ENCODE measurements at regions not wholly inside any gene's neighbourhood (a gene's known extent, or its start where the extent isn't known, plus 50 kb on each side); places are given as distances from the start of the nearest gene placed in this dataset.

DNA sequence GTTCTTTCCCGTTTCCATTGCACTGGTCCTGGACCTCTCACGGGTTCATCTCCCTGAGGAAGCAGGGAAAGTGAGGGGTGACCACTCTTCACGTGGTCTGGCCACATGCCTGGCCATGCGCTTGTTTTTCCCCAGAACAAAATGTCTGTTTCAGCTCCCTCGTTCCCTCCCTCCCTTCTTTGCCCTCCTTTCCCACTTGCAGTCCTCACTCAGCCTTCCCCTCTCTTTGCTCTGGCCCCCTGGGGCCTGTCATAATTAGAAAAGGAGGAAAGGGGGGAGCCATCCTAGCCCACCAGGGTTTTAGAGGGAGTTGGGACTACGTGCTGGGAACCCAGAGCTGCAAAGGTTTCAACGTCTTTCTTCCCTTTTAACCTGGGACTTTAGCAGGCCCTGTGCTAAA is 52.8 kb upstream of the CADM1 start:
- Histone ChIP-seq H3K27ac (no peak overlapping the region), H3K9me3 (no peaks in the 10 kb centered on the region), H3K36me3 (no peaks in the 10 kb centered on the region), H3K27me3 (no peaks in the 10 kb centered on the region), H3K4me1 (no peaks in the 10 kb centered on the region), H3K4me3 (no peak overlapping the region)
- no peak for DNase-seq
- no peak for TF ChIP-seq POLR2AphosphoS5 (IDR thresholded peaks at IDR 0.05)
- no peak for TF ChIP-seq CTCF (IDR thresholded peaks at IDR 0.05)
- no peak for TF ChIP-seq EP300 (IDR thresholded peaks at IDR 0.05)
- no peak for TF ChIP-seq POLR2A (IDR thresholded peaks at IDR 0.05)
- intact Hi-C loops (cut with DNase I): no loop called here
- 73 to 81% methylated on average over 7 of the region's 7 CpGs for WGBS, 2 donors

- intact Hi-C loops (cut with DNase I): no loop called here
- WGBS, 2 donors: 72 to 79% methylated on average over 3 of the region's 3 CpGs
- TF ChIP-seq POLR2AphosphoS5 (IDR thresholded peaks at IDR 0.05) (no peak), CTCF (IDR thresholded peaks at IDR 0.05) (no peak), POLR2A (IDR thresholded peaks at IDR 0.05) (no peak), EP300 (IDR thresholded peaks at IDR 0.05) (no peak)
These were observed 51.3 kb upstream of the CADM1 start for GRCh38 chr11:115555336-115556090.

More at GRCh38 chr11:115555336-115556090, 51.3 kb upstream of the CADM1 start:
- H3K4me3 ChIP-seq: no peak overlapping the region
- no peak for DNase-seq
- no peaks in the 10 kb centered on the region for H3K27me3 ChIP-seq
- H3K9me3 ChIP-seq: no peaks in the 10 kb centered on the region
- H3K27ac ChIP-seq: no peak overlapping the region
- H3K36me3 ChIP-seq: no peaks in the 10 kb centered on the region
- no peaks in the 10 kb centered on the region for H3K4me1 ChIP-seq

Small RNA genes lying in the stretch of these regions (small RNA-seq; reads per million reads assigned to genes)
- gene AP000770.2 (0 reads per million in 3 donors), gene RF01210 (0 reads per million in 3 donors), gene RPL12P46 (0 reads per million in 3 donors)
